ENCODE measurements at regions not wholly inside any gene's neighbourhood (a gene's known extent, or its start where the extent isn't known, plus 50 kb on each side); places are given as distances from the start of the nearest gene placed in this dataset.
"Not testable (repeated sequence)": the region's sequence is repeated elsewhere in the genome, so short reads cannot be mapped to it uniquely, and the experiment has no call there.

DNA sequence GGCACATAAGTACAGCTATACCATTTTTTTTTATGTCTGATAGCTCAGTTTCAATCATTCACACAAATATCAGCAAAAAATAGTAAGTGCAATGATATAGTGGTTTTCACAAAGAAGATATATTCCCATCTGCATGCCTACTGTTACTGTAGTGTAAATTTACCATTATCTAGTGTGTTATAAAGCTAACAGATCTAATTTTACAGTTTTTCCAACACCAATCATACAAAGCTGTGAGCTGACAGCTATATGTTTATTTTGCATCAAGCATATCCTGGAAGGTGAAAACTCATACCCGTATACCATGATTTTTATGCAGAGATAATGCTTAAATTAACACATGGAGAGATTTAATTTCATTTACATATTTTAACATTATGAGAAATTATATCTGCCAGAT, 89.9 kb upstream of the HAPLN1 start:
- no peaks in the 10 kb centered on the region for H3K36me3 ChIP-seq (ENCODE audit: control insufficient read depth in 2 of 2, insufficient read depth in 2 of 2, low read length in 2 of 2)
- no peak overlapping the region for H3K9ac ChIP-seq (ENCODE audit: low read depth in 1 of 2, low read length in 2 of 2)
- H3K4me1 ChIP-seq (ENCODE audit: control insufficient read depth in 2 of 2, insufficient read depth in 2 of 2, low read length in 2 of 2), result no peaks in the 10 kb centered on the region
- no peaks in the 10 kb centered on the region for H3K27me3 ChIP-seq (ENCODE audit: control insufficient read depth in 2 of 2, insufficient read depth in 2 of 2, low read length in 2 of 2)
- H3K27ac ChIP-seq (ENCODE audit: low read depth in 2 of 2, low read length in 2 of 2), result no peak overlapping the region
- H3K9me3 ChIP-seq (ENCODE audit: control insufficient read depth in 2 of 2, low read length in 2 of 2), result no peaks in the 10 kb centered on the region
- no peak overlapping the region for H3K4me3 ChIP-seq (ENCODE audit: low read length in 2 of 2)

DNA sequence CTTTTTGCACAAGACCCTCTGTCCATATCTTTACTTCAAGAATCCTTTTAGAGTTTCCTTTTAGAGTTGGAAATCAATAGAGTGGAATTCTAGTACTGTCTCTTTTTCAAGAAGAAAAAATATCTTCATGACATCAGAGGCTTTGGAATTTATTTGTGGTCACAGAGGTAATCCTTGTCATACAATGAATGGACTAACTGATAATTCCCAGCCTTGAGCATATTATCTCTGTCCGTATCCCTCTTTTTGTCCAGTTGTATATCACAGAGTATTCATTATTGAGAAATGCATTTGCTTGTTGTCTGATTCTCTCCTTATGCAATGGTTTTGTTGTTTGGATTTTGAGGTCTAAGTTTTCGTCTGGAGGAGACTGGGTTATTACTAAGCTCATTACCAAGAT, 82.0 kb upstream of the HAPLN1 start:
- Histone ChIP-seq H3K27me3 (ENCODE audit: control insufficient read depth in 2 of 2, insufficient read depth in 2 of 2, low read length in 2 of 2) (no peaks in the 10 kb centered on the region), H3K27ac (ENCODE audit: low read depth in 2 of 2, low read length in 2 of 2) (no peak overlapping the region), H3K4me1 (ENCODE audit: control insufficient read depth in 2 of 2, insufficient read depth in 2 of 2, low read length in 2 of 2) (no peaks in the 10 kb centered on the region), H3K36me3 (ENCODE audit: control insufficient read depth in 2 of 2, insufficient read depth in 2 of 2, low read length in 2 of 2) (no peaks in the 10 kb centered on the region), H3K4me3 (ENCODE audit: low read length in 2 of 2) (no peak overlapping the region), H3K9ac (ENCODE audit: low read depth in 1 of 2, low read length in 2 of 2) (no peak overlapping the region), H3K9me3 (ENCODE audit: control insufficient read depth in 2 of 2, low read length in 2 of 2) (no peaks in the 10 kb centered on the region)

GRCh38 chr5:83800201-83800600, 79.5 kb upstream of the HAPLN1 start:
- H3K27me3 ChIP-seq (ENCODE audit: control insufficient read depth in 2 of 2, insufficient read depth in 2 of 2, low read length in 2 of 2), result no peaks in the 10 kb centered on the region
- H3K27ac ChIP-seq (ENCODE audit: low read depth in 2 of 2, low read length in 2 of 2), result no peak overlapping the region
- no peaks in the 10 kb centered on the region for H3K9me3 ChIP-seq (ENCODE audit: control insufficient read depth in 2 of 2, low read length in 2 of 2)
- no peak overlapping the region for H3K9ac ChIP-seq (ENCODE audit: low read depth in 1 of 2, low read length in 2 of 2)
- no peaks in the 10 kb centered on the region for H3K36me3 ChIP-seq (ENCODE audit: control insufficient read depth in 2 of 2, insufficient read depth in 2 of 2, low read length in 2 of 2)
- no peak overlapping the region for H3K4me3 ChIP-seq (ENCODE audit: low read length in 2 of 2)
- H3K4me1 ChIP-seq (ENCODE audit: control insufficient read depth in 2 of 2, insufficient read depth in 2 of 2, low read length in 2 of 2), result no peaks in the 10 kb centered on the region

DNA sequence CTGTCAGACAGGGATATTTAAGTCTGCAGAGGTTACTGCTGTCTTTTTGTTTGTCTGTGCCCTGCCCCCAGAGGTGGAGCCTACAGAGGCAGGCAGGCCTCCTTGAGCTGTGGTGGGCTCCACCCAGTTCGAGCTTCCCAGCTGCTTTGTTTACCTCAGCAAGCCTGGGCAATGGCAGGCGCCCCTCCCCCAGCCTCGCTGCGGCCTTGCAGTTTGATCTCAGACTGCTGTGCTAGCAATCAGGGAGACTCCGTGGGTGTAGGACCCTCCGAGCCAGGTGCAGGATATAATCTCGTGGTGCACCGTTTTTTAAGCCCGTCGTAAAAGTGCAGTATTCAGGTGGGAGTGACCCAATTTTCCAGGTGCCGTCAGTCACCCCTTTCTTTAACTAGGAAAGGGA, 78.4 kb upstream of the HAPLN1 start:
- H3K4me3 ChIP-seq (ENCODE audit: low read length in 2 of 2); H3K9ac ChIP-seq (ENCODE audit: low read depth in 1 of 2, low read length in 2 of 2); H3K27ac ChIP-seq (ENCODE audit: low read depth in 2 of 2, low read length in 2 of 2); H3K4me1 ChIP-seq (ENCODE audit: control insufficient read depth in 2 of 2, insufficient read depth in 2 of 2, low read length in 2 of 2); H3K36me3 ChIP-seq (ENCODE audit: control insufficient read depth in 2 of 2, insufficient read depth in 2 of 2, low read length in 2 of 2); H3K27me3 ChIP-seq (ENCODE audit: control insufficient read depth in 2 of 2, insufficient read depth in 2 of 2, low read length in 2 of 2); H3K9me3 ChIP-seq (ENCODE audit: control insufficient read depth in 2 of 2, low read length in 2 of 2): not testable (repeated sequence)

DNA sequence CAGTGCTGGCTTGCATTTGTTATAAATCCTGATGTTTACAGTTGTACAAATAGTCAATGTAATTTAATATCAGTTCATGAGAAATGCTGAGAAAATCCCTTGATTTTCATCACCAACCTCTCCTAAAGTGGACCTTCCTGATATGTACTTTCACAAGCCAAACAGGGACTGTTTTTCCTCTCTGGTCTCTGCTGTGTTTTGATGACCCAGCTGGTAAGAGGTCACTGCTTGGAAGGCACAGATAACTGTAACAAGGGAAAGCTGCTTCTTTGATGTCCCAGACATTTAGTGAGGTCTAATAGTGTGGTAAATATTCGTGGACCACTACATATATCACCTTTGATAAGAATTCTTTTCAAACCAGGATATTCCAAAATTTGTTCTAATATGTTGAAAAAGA, 68.7 kb upstream of the HAPLN1 start:
- no peak overlapping the region for H3K9ac ChIP-seq (ENCODE audit: low read depth in 1 of 2, low read length in 2 of 2)
- H3K4me1 ChIP-seq (ENCODE audit: control insufficient read depth in 2 of 2, insufficient read depth in 2 of 2, low read length in 2 of 2), result no peaks in the 10 kb centered on the region
- H3K4me3 ChIP-seq (ENCODE audit: low read length in 2 of 2), result no peak overlapping the region
- H3K36me3 ChIP-seq (ENCODE audit: control insufficient read depth in 2 of 2, insufficient read depth in 2 of 2, low read length in 2 of 2), result no peaks in the 10 kb centered on the region
- H3K27me3 ChIP-seq (ENCODE audit: control insufficient read depth in 2 of 2, insufficient read depth in 2 of 2, low read length in 2 of 2), result no peaks in the 10 kb centered on the region
- no peaks in the 10 kb centered on the region for H3K9me3 ChIP-seq (ENCODE audit: control insufficient read depth in 2 of 2, low read length in 2 of 2)
- H3K27ac ChIP-seq (ENCODE audit: low read depth in 2 of 2, low read length in 2 of 2), result no peak overlapping the region

DNA sequence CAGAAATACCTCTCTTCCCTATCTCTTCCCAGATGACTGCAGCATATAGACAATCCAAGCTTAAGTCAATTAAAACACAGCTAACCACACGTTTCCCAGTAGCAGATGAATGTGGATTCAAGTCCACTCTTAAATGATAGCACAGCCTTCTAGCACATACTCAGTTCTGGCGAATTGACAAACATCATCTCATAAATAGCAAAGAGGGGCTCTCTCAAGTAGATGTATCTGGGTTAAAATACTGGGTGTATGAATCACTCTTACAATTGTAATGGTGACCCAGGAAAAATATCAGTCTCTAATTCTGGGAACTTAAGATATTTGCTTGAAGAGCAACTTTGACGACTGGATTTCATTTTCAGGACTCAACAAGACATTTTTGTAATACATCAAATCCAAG, 67.0 kb upstream of the HAPLN1 start:
- H3K4me1 ChIP-seq (ENCODE audit: control insufficient read depth in 2 of 2, insufficient read depth in 2 of 2, low read length in 2 of 2), result no peaks in the 10 kb centered on the region
- no peak overlapping the region for H3K27ac ChIP-seq (ENCODE audit: low read depth in 2 of 2, low read length in 2 of 2)
- H3K4me3 ChIP-seq (ENCODE audit: low read length in 2 of 2), result no peak overlapping the region
- H3K9me3 ChIP-seq (ENCODE audit: control insufficient read depth in 2 of 2, low read length in 2 of 2), result no peaks in the 10 kb centered on the region
- no peak overlapping the region for H3K9ac ChIP-seq (ENCODE audit: low read depth in 1 of 2, low read length in 2 of 2)
- H3K27me3 ChIP-seq (ENCODE audit: control insufficient read depth in 2 of 2, insufficient read depth in 2 of 2, low read length in 2 of 2), result no peaks in the 10 kb centered on the region
- no peaks in the 10 kb centered on the region for H3K36me3 ChIP-seq (ENCODE audit: control insufficient read depth in 2 of 2, insufficient read depth in 2 of 2, low read length in 2 of 2)

- Histone ChIP-seq H3K9ac (ENCODE audit: low read depth in 1 of 2, low read length in 2 of 2) (no peak overlapping the region), H3K36me3 (ENCODE audit: control insufficient read depth in 2 of 2, insufficient read depth in 2 of 2, low read length in 2 of 2) (no peaks in the 10 kb centered on the region), H3K4me1 (ENCODE audit: control insufficient read depth in 2 of 2, insufficient read depth in 2 of 2, low read length in 2 of 2) (no peaks in the 10 kb centered on the region), H3K9me3 (ENCODE audit: control insufficient read depth in 2 of 2, low read length in 2 of 2) (no peaks in the 10 kb centered on the region), H3K27me3 (ENCODE audit: control insufficient read depth in 2 of 2, insufficient read depth in 2 of 2, low read length in 2 of 2) (no peaks in the 10 kb centered on the region), H3K4me3 (ENCODE audit: low read length in 2 of 2) (no peak overlapping the region), H3K27ac (ENCODE audit: low read depth in 2 of 2, low read length in 2 of 2) (no peak overlapping the region)
These were observed 64.6 kb upstream of the HAPLN1 start for GRCh38 chr5:83785176-83785668.

DNA sequence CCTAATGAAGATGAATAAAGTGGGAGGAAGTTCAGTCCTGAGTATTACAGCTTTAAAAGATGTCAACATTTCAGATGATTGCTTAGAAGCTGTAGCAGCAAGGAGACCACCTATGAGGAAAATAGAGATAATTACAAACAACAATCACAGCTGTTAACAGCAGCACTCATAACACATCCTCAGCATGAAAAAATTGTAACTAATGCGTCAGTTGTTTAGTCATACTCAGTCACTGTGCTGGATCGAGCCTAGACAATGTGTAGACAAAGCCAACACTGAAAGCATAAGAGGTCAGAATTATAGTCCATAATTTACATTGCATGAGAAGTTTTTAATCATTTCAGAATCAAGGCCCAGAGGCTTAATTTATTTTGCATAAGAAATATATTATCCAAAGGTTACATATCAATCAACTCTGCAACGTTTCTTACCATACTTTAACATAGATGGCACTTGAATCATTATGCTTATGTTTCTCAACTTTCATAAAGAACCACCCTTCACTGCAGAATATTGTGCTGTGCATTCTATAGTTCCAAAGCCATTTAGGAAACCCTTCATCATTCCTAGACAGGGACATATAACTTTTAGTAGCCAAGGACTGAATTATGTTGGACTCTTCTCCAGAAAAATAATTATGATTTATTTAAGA, 60.2 kb upstream of the HAPLN1 start:
- Histone ChIP-seq H3K36me3 (ENCODE audit: control insufficient read depth in 2 of 2, insufficient read depth in 2 of 2, low read length in 2 of 2) (no peaks in the 10 kb centered on the region), H3K9me3 (ENCODE audit: control insufficient read depth in 2 of 2, low read length in 2 of 2) (no peaks in the 10 kb centered on the region), H3K27ac (ENCODE audit: low read depth in 2 of 2, low read length in 2 of 2) (no peak overlapping the region), H3K4me3 (ENCODE audit: low read length in 2 of 2) (no peak overlapping the region), H3K4me1 (ENCODE audit: control insufficient read depth in 2 of 2, insufficient read depth in 2 of 2, low read length in 2 of 2) (no peaks in the 10 kb centered on the region), H3K27me3 (ENCODE audit: control insufficient read depth in 2 of 2, insufficient read depth in 2 of 2, low read length in 2 of 2) (no peaks in the 10 kb centered on the region), H3K9ac (ENCODE audit: low read depth in 1 of 2, low read length in 2 of 2) (no peak overlapping the region)

DNA sequence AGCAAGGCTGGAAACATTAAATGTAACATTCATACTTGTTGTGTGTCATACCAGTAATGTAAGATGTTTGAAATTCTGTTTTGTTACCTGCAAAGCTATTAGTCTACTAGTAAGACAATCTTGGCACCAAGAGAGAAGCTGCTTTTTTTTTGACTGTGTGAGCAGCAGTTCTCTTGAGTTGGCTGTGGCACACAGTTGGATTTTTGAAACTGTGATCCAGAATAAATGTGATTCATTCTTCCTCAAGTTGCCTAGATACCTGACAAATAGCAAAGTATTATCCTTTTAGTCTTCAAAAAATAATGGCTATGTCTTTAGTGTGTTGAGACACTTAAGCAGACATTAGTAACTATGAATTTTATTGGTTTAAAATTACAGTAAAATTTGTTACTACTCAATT, 57.2 kb upstream of the HAPLN1 start:
- H3K4me3 ChIP-seq (ENCODE audit: low read length in 2 of 2), result no peak overlapping the region
- no peaks in the 10 kb centered on the region for H3K9me3 ChIP-seq (ENCODE audit: control insufficient read depth in 2 of 2, low read length in 2 of 2)
- no peaks in the 10 kb centered on the region for H3K27me3 ChIP-seq (ENCODE audit: control insufficient read depth in 2 of 2, insufficient read depth in 2 of 2, low read length in 2 of 2)
- H3K36me3 ChIP-seq (ENCODE audit: control insufficient read depth in 2 of 2, insufficient read depth in 2 of 2, low read length in 2 of 2), result no peaks in the 10 kb centered on the region
- H3K4me1 ChIP-seq (ENCODE audit: control insufficient read depth in 2 of 2, insufficient read depth in 2 of 2, low read length in 2 of 2), result no peaks in the 10 kb centered on the region
- no peak overlapping the region for H3K9ac ChIP-seq (ENCODE audit: low read depth in 1 of 2, low read length in 2 of 2)
- no peak overlapping the region for H3K27ac ChIP-seq (ENCODE audit: low read depth in 2 of 2, low read length in 2 of 2)

DNA sequence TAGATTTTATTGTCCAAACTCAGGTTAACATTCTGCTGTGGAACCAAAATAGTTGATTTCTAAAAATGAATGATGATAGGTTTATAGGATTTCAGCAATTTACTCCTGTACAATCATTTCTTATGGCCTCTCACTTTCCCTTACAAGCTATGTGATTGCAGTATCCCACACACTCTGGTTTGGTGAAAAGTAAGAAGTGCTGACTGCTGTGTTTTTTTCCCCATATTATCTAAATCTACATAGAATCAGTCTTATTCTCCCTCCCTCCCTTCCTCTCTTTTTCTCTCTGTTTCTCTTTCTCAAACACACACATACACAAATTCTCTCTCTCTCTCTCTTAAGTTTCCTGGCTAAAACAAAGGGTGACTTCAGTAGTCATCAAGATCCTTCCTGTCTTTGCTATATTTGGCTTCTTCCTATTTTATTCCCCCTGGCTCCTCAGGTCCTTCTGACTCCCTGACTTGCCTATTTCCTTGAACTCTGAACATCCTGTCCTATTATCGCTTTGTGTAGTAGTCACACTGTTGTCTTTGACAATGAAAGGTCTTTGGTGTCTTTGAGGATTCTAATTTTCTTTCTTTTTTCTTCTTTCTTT, 55.9 kb upstream of the HAPLN1 start:
- H3K4me1 ChIP-seq (ENCODE audit: control insufficient read depth in 2 of 2, insufficient read depth in 2 of 2, low read length in 2 of 2), result no peaks in the 10 kb centered on the region
- H3K9me3 ChIP-seq (ENCODE audit: control insufficient read depth in 2 of 2, low read length in 2 of 2), result no peaks in the 10 kb centered on the region
- no peak overlapping the region for H3K27ac ChIP-seq (ENCODE audit: low read depth in 2 of 2, low read length in 2 of 2)
- H3K36me3 ChIP-seq (ENCODE audit: control insufficient read depth in 2 of 2, insufficient read depth in 2 of 2, low read length in 2 of 2), result no peaks in the 10 kb centered on the region
- H3K4me3 ChIP-seq (ENCODE audit: low read length in 2 of 2), result no peak overlapping the region
- H3K9ac ChIP-seq (ENCODE audit: low read depth in 1 of 2, low read length in 2 of 2), result no peak overlapping the region
- H3K27me3 ChIP-seq (ENCODE audit: control insufficient read depth in 2 of 2, insufficient read depth in 2 of 2, low read length in 2 of 2), result no peaks in the 10 kb centered on the region
